ENCODE measurements at regions not wholly inside any gene's neighbourhood (a gene's known extent, or its start where the extent isn't known, plus 50 kb on each side); places are given as distances from the start of the nearest gene placed in this dataset.

- Histone ChIP-seq H3K4me3 (no peak overlapping the region), H3K9me3 (no peaks in the 10 kb centered on the region), H3K36me3 (no peaks in the 10 kb centered on the region), H3K27ac (no peak overlapping the region), H3K4me1 (no peaks in the 10 kb centered on the region), H3K27me3 (no peaks in the 10 kb centered on the region)
- intact Hi-C loops (cut with DNase I; ENCODE audit: low total_unique reads), result no loop called here
- TF ChIP-seq CTCF (IDR thresholded peaks at IDR 0.05) (no peak), POLR2AphosphoS5 (IDR thresholded peaks at IDR 0.05) (no peak), POLR2A (IDR thresholded peaks at IDR 0.05) (no peak), EP300 (IDR thresholded peaks at IDR 0.05) (no peak)
- no peak for DNase-seq
- WGBS, 5 donors, result 84 to 92% (median 85%) methylated on average over 2 of the region's 2 CpGs
Measured at GRCh38 chr10:14389981-14390590, 59.4 kb upstream of the FRMD4A start.

- Histone ChIP-seq H3K4me3 (no peak overlapping the region), H3K36me3 (no peaks in the 10 kb centered on the region), H3K9me3 (no peaks in the 10 kb centered on the region), H3K27ac (no peak overlapping the region), H3K4me1 (no peaks in the 10 kb centered on the region), H3K27me3 (peaks cover 0 to 9% (median 6%) of the 10 kb centered on the region in 3 donors)
- WGBS, 5 donors, result 57 to 64% (median 60%) methylated on average over 13 of the region's 13 CpGs
- intact Hi-C loops (cut with DNase I; ENCODE audit: low total_unique reads), result no loop called here
- no peak for TF ChIP-seq CTCF (IDR thresholded peaks at IDR 0.05)
- no peak for TF ChIP-seq POLR2AphosphoS5 (IDR thresholded peaks at IDR 0.05)
- TF ChIP-seq EP300 (IDR thresholded peaks at IDR 0.05), result no peak
- TF ChIP-seq POLR2A (IDR thresholded peaks at IDR 0.05), result no peak
- DNase-seq, result no peak
Measured at GRCh38 chr10:14385596-14386593, 55.2 kb upstream of the FRMD4A start.

GRCh38 chr10:14384915-14385314 is 54.2 kb upstream of the FRMD4A start:
- no peaks in the 10 kb centered on the region for H3K4me1 ChIP-seq
- intact Hi-C loops (cut with DNase I; ENCODE audit: low total_unique reads), result no loop called here
- H3K27me3 ChIP-seq, result peaks cover 0 to 9% (median 6%) of the 10 kb centered on the region in 3 donors
- no peak for DNase-seq
- no peak overlapping the region for H3K27ac ChIP-seq
- TF ChIP-seq EP300 (IDR thresholded peaks at IDR 0.05) (no peak), CTCF (IDR thresholded peaks at IDR 0.05) (no peak), POLR2A (IDR thresholded peaks at IDR 0.05) (no peak), POLR2AphosphoS5 (IDR thresholded peaks at IDR 0.05) (no peak)
- H3K9me3 ChIP-seq, result no peaks in the 10 kb centered on the region
- 38 to 60% (median 48%) methylated on average over 3 of the region's 3 CpGs for WGBS, 5 donors
- no peaks in the 10 kb centered on the region for H3K36me3 ChIP-seq
- H3K4me3 ChIP-seq, result no peak overlapping the region

GRCh38 chr10:14384116-14384730 is 53.5 kb upstream of the FRMD4A start:
- DNase-seq, result no peak
- Histone ChIP-seq H3K27ac (no peak overlapping the region), H3K4me3 (no peak overlapping the region), H3K27me3 (peaks cover 0 to 9% (median 6%) of the 10 kb centered on the region in 3 donors), H3K4me1 (no peaks in the 10 kb centered on the region), H3K9me3 (no peaks in the 10 kb centered on the region), H3K36me3 (no peaks in the 10 kb centered on the region)
- TF ChIP-seq CTCF (IDR thresholded peaks at IDR 0.05) (no peak), POLR2A (IDR thresholded peaks at IDR 0.05) (no peak), EP300 (IDR thresholded peaks at IDR 0.05) (no peak), POLR2AphosphoS5 (IDR thresholded peaks at IDR 0.05) (no peak)
- 63 to 88% (median 80%) methylated on average over 3 of the region's 3 CpGs for WGBS, 5 donors
- intact Hi-C loops (cut with DNase I; ENCODE audit: low total_unique reads), result no loop called here

Measured in stomach (tissue), 8 donors.